ENCODE measurements at regions not wholly inside any gene's neighbourhood (a gene's known extent, or its start where the extent isn't known, plus 50 kb on each side); places are given as distances from the start of the nearest gene placed in this dataset.

- Histone ChIP-seq H3K27ac (ENCODE audit: low read length) (no peak overlapping the region), H3K36me3 (ENCODE audit: control insufficient read depth, insufficient read depth, low read length) (no peaks in the 10 kb centered on the region), H3K4me1 (ENCODE audit: control insufficient read depth, insufficient read depth, low read length) (no peaks in the 10 kb centered on the region), H3K27me3 (ENCODE audit: control insufficient read depth, insufficient read depth, low read length) (no peaks in the 10 kb centered on the region), H3K4me3 (ENCODE audit: low read length) (no peak overlapping the region), H3K9me3 (replicated peaks; ENCODE audit: control insufficient read depth, low read depth, low read length) (no peaks in the 10 kb centered on the region)
- no peak for DNase-seq
- no CpG with 5 or more reads among the region's 1 CpG for WGBS (ENCODE audit: insufficient coverage)
Observed at GRCh38 chr2:221085341-221085900, 486.7 kb downstream of the EPHA4 start.

GRCh38 chr2:221085936-221086335 lies 486.2 kb downstream of the EPHA4 start:
- no peak for DNase-seq
- Histone ChIP-seq H3K9me3 (replicated peaks; ENCODE audit: control insufficient read depth, low read depth, low read length) (no peaks in the 10 kb centered on the region), H3K27me3 (ENCODE audit: control insufficient read depth, insufficient read depth, low read length) (no peaks in the 10 kb centered on the region), H3K36me3 (ENCODE audit: control insufficient read depth, insufficient read depth, low read length) (no peaks in the 10 kb centered on the region), H3K4me1 (ENCODE audit: control insufficient read depth, insufficient read depth, low read length) (no peaks in the 10 kb centered on the region), H3K4me3 (ENCODE audit: low read length) (no peak overlapping the region), H3K27ac (ENCODE audit: low read length) (no peak overlapping the region)
- WGBS (ENCODE audit: insufficient coverage), result no CpG with 5 or more reads among the region's 1 CpG

GRCh38 chr2:221087779-221088178 lies 484.3 kb downstream of the EPHA4 start:
- WGBS (ENCODE audit: insufficient coverage), result 93% methylated on average over 5 of the region's 7 CpGs
- Histone ChIP-seq H3K4me3 (ENCODE audit: low read length) (no peak overlapping the region), H3K27me3 (ENCODE audit: control insufficient read depth, insufficient read depth, low read length) (no peaks in the 10 kb centered on the region), H3K27ac (ENCODE audit: low read length) (no peak overlapping the region), H3K36me3 (ENCODE audit: control insufficient read depth, insufficient read depth, low read length) (no peaks in the 10 kb centered on the region), H3K9me3 (replicated peaks; ENCODE audit: control insufficient read depth, low read depth, low read length) (no peaks in the 10 kb centered on the region), H3K4me1 (ENCODE audit: control insufficient read depth, insufficient read depth, low read length) (no peaks in the 10 kb centered on the region)
- no peak for DNase-seq

- WGBS (ENCODE audit: insufficient coverage), result 74% methylated on average over 2 of the region's 2 CpGs
- Histone ChIP-seq H3K4me3 (ENCODE audit: low read length) (no peak overlapping the region), H3K4me1 (ENCODE audit: control insufficient read depth, insufficient read depth, low read length) (no peaks in the 10 kb centered on the region), H3K9me3 (replicated peaks; ENCODE audit: control insufficient read depth, low read depth, low read length) (no peaks in the 10 kb centered on the region), H3K36me3 (ENCODE audit: control insufficient read depth, insufficient read depth, low read length) (no peaks in the 10 kb centered on the region), H3K27ac (ENCODE audit: low read length) (no peak overlapping the region), H3K27me3 (ENCODE audit: control insufficient read depth, insufficient read depth, low read length) (no peaks in the 10 kb centered on the region)
- no peak for DNase-seq
Observed at GRCh38 chr2:221088506-221088905, 483.6 kb downstream of the EPHA4 start.

- H3K4me3 ChIP-seq (ENCODE audit: low read length), result no peak overlapping the region
- H3K27ac ChIP-seq (ENCODE audit: low read length), result no peak overlapping the region
- WGBS (ENCODE audit: insufficient coverage), result no CpG with 5 or more reads among the region's 1 CpG
- no peak for DNase-seq
- H3K27me3 ChIP-seq (ENCODE audit: control insufficient read depth, insufficient read depth, low read length), result no peaks in the 10 kb centered on the region
- H3K36me3 ChIP-seq (ENCODE audit: control insufficient read depth, insufficient read depth, low read length), result no peaks in the 10 kb centered on the region
- no peaks in the 10 kb centered on the region for H3K4me1 ChIP-seq (ENCODE audit: control insufficient read depth, insufficient read depth, low read length)
- no peaks in the 10 kb centered on the region for H3K9me3 ChIP-seq (replicated peaks; ENCODE audit: control insufficient read depth, low read depth, low read length)
Observed at GRCh38 chr2:221095356-221095755, 476.7 kb downstream of the EPHA4 start.

GRCh38 chr2:221096706-221097567 lies 475.2 kb downstream of the EPHA4 start:
- no peak for DNase-seq
- 55% methylated on average over 4 of the region's 10 CpGs for WGBS (ENCODE audit: insufficient coverage)
- H3K27ac ChIP-seq (ENCODE audit: low read length), result no peak overlapping the region
- no peaks in the 10 kb centered on the region for H3K27me3 ChIP-seq (ENCODE audit: control insufficient read depth, insufficient read depth, low read length)
- no peaks in the 10 kb centered on the region for H3K36me3 ChIP-seq (ENCODE audit: control insufficient read depth, insufficient read depth, low read length)
- no peak overlapping the region for H3K4me3 ChIP-seq (ENCODE audit: low read length)
- no peaks in the 10 kb centered on the region for H3K9me3 ChIP-seq (replicated peaks; ENCODE audit: control insufficient read depth, low read depth, low read length)
- H3K4me1 ChIP-seq (ENCODE audit: control insufficient read depth, insufficient read depth, low read length), result no peaks in the 10 kb centered on the region

GRCh38 chr2:221097568-221097915 lies 474.6 kb downstream of the EPHA4 start:
- WGBS (ENCODE audit: insufficient coverage), result no CpG with 5 or more reads among the region's 1 CpG
- H3K36me3 ChIP-seq (ENCODE audit: control insufficient read depth, insufficient read depth, low read length), result no peaks in the 10 kb centered on the region
- H3K9me3 ChIP-seq (replicated peaks; ENCODE audit: control insufficient read depth, low read depth, low read length), result no peaks in the 10 kb centered on the region
- no peak overlapping the region for H3K4me3 ChIP-seq (ENCODE audit: low read length)
- H3K27me3 ChIP-seq (ENCODE audit: control insufficient read depth, insufficient read depth, low read length), result no peaks in the 10 kb centered on the region
- no peak overlapping the region for H3K27ac ChIP-seq (ENCODE audit: low read length)
- no peak for DNase-seq
- H3K4me1 ChIP-seq (ENCODE audit: control insufficient read depth, insufficient read depth, low read length), result no peaks in the 10 kb centered on the region

- no peaks in the 10 kb centered on the region for H3K9me3 ChIP-seq (replicated peaks; ENCODE audit: control insufficient read depth, low read depth, low read length)
- H3K4me3 ChIP-seq (ENCODE audit: low read length), result no peak overlapping the region
- no peak for DNase-seq
- no peak overlapping the region for H3K27ac ChIP-seq (ENCODE audit: low read length)
- H3K4me1 ChIP-seq (ENCODE audit: control insufficient read depth, insufficient read depth, low read length), result no peaks in the 10 kb centered on the region
- H3K27me3 ChIP-seq (ENCODE audit: control insufficient read depth, insufficient read depth, low read length), result no peaks in the 10 kb centered on the region
- WGBS (ENCODE audit: insufficient coverage), result 80% methylated on average over 2 of the region's 7 CpGs
- H3K36me3 ChIP-seq (ENCODE audit: control insufficient read depth, insufficient read depth, low read length), result no peaks in the 10 kb centered on the region
Observed at GRCh38 chr2:221097949-221098348, 474.2 kb downstream of the EPHA4 start.

- Histone ChIP-seq H3K9me3 (replicated peaks; ENCODE audit: control insufficient read depth, low read depth, low read length) (no peaks in the 10 kb centered on the region), H3K27ac (ENCODE audit: low read length) (no peak overlapping the region), H3K36me3 (ENCODE audit: control insufficient read depth, insufficient read depth, low read length) (no peaks in the 10 kb centered on the region), H3K4me3 (ENCODE audit: low read length) (no peak overlapping the region), H3K4me1 (ENCODE audit: control insufficient read depth, insufficient read depth, low read length) (peaks cover 12% of the 10 kb centered on the region), H3K27me3 (ENCODE audit: control insufficient read depth, insufficient read depth, low read length) (no peaks in the 10 kb centered on the region)
- no peak for DNase-seq
- WGBS (ENCODE audit: insufficient coverage), result 60% methylated on average over 8 of the region's 11 CpGs
Observed at GRCh38 chr2:221100467-221101089, 471.5 kb downstream of the EPHA4 start.

- DNase-seq, result no peak
- WGBS (ENCODE audit: insufficient coverage), result 92% methylated on average over 3 of the region's 6 CpGs
- no peak overlapping the region for H3K27ac ChIP-seq (ENCODE audit: low read length)
Observed at GRCh38 chr2:221102896-221103688, 469.0 kb downstream of the EPHA4 start.

More at GRCh38 chr2:221102896-221103688, 469.0 kb downstream of the EPHA4 start:
- no peaks in the 10 kb centered on the region for H3K36me3 ChIP-seq (ENCODE audit: control insufficient read depth, insufficient read depth, low read length)
- peaks cover 12% of the 10 kb centered on the region for H3K4me1 ChIP-seq (ENCODE audit: control insufficient read depth, insufficient read depth, low read length)
- H3K27me3 ChIP-seq (ENCODE audit: control insufficient read depth, insufficient read depth, low read length), result no peaks in the 10 kb centered on the region
- no peaks in the 10 kb centered on the region for H3K9me3 ChIP-seq (replicated peaks; ENCODE audit: control insufficient read depth, low read depth, low read length)
- no peak overlapping the region for H3K4me3 ChIP-seq (ENCODE audit: low read length)

All from muscle of leg (tissue), 3 donors.